Osteoblast (primary cell): ENCODE measurements at regions not wholly inside any gene's neighbourhood (a gene's known extent, or its start where the extent isn't known, plus 50 kb on each side); places are given as distances from the start of the nearest gene placed in this dataset.

Experiments used
- DNase-seq: peaks from one replicate; pipeline ENCODE4 v3.0.0; 2011; ENCODE audit warnings: low spot score, mixed read lengths; ENCODE audit not compliant: insufficient read length; ENCODE audit errors: missing footprints
- H2AFZ ChIP-seq: 2 replicates; pipeline ENCODE4 v1.6.0; 2011; ENCODE audit warnings: mild to moderate bottlenecking, low read length
- H3K27ac ChIP-seq: 2 replicates; pipeline ENCODE4 v1.5.1; 2011; ENCODE audit warnings: mild to moderate bottlenecking, low read depth, low read length, moderate library complexity
- H3K27me3 ChIP-seq: 2 replicates; pipeline ENCODE4 v1.6.0; 2012; ENCODE audit warnings: mild to moderate bottlenecking, control low read depth, inconsistent platforms, low read length, moderate library complexity; ENCODE audit not compliant: insufficient read depth
- H3K36me3 ChIP-seq: 2 replicates; pipeline ENCODE4 v1.5.1; 2011; ENCODE audit warnings: mild to moderate bottlenecking, low read length, control low read depth, moderate library complexity; ENCODE audit not compliant: insufficient read depth
- H3K4me1 ChIP-seq: 2 replicates; pipeline ENCODE4 v1.5.1; 2011; ENCODE audit warnings: mild to moderate bottlenecking, low read length, control low read depth, moderate library complexity; ENCODE audit not compliant: insufficient read depth
- H3K4me2 ChIP-seq: 2 replicates; pipeline ENCODE4 v1.6.0; 2011; ENCODE audit warnings: mild to moderate bottlenecking, low read length; ENCODE audit not compliant: insufficient read depth
- H3K4me3 ChIP-seq: fragments of 200-600 bp; sonication (generic); 3 replicates; pipeline ENCODE4 v1.5.1; 2012; ENCODE audit warnings: mild to moderate bottlenecking, low read length, inconsistent platforms; ENCODE audit not compliant: insufficient read depth
- H3K79me2 ChIP-seq: 2 replicates; pipeline ENCODE4 v1.6.0; 2012; ENCODE audit warnings: mild to moderate bottlenecking, low read length, control low read depth, inconsistent platforms; ENCODE audit not compliant: insufficient read depth
- H3K9me3 ChIP-seq: 2 replicates; pipeline ENCODE4 v1.5.1; 2011; ENCODE audit warnings: low read depth, low read length, control low read depth
- H4K20me1 ChIP-seq: 2 replicates; pipeline ENCODE4 v1.6.0; 2012; ENCODE audit warnings: mild to moderate bottlenecking, low read length, control low read depth; ENCODE audit not compliant: insufficient read depth
- TF ChIP-seq, protein P1 (sequence below): IDR thresholded peaks from 2 replicates; pipeline ENCODE4 v1.5.1; 2011; ENCODE audit warnings: mild to moderate bottlenecking, low read depth, low read length, moderate library complexity; ENCODE audit errors: extremely low read depth

DNA sequence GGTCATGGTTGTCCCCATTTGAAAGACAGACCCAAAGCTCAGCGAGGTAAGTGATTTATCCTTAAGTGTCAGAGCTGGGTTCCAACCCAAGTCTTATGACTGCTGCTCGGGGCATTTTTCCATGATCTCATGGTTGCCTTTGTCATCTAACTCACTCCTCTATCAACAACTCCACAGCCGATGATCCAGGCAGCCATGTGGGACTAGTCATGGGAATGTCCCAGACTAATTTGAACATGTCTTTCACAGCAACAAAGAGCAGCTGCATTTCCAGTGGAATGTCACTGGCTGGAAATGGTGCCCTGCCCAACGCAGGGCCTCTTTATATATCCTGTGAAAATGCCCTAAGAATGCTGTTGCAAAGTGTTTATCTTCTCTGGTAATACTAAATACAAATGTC is 284.8 kb upstream of the PPARGC1A start:
- no peak overlapping the region for H2AFZ ChIP-seq
- H3K79me2 ChIP-seq, result no peaks in the 10 kb centered on the region
- no peaks in the 10 kb centered on the region for H3K36me3 ChIP-seq
- TF ChIP-seq, protein P1, sequence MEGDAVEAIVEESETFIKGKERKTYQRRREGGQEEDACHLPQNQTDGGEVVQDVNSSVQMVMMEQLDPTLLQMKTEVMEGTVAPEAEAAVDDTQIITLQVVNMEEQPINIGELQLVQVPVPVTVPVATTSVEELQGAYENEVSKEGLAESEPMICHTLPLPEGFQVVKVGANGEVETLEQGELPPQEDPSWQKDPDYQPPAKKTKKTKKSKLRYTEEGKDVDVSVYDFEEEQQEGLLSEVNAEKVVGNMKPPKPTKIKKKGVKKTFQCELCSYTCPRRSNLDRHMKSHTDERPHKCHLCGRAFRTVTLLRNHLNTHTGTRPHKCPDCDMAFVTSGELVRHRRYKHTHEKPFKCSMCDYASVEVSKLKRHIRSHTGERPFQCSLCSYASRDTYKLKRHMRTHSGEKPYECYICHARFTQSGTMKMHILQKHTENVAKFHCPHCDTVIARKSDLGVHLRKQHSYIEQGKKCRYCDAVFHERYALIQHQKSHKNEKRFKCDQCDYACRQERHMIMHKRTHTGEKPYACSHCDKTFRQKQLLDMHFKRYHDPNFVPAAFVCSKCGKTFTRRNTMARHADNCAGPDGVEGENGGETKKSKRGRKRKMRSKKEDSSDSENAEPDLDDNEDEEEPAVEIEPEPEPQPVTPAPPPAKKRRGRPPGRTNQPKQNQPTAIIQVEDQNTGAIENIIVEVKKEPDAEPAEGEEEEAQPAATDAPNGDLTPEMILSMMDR, result no peak
- H3K4me1 ChIP-seq, result no peaks in the 10 kb centered on the region
- no peak overlapping the region for H3K27ac ChIP-seq
- H3K9me3 ChIP-seq, result no peaks in the 10 kb centered on the region
- no peaks in the 10 kb centered on the region for H4K20me1 ChIP-seq
- H3K27me3 ChIP-seq, result no peaks in the 10 kb centered on the region
- peak; percentile 32 for DNase-seq
- H3K4me3 ChIP-seq, result no peak overlapping the region
- H3K4me2 ChIP-seq, result no peak overlapping the region

GRCh38 chr4:24172406-24172805 is 282.6 kb upstream of the PPARGC1A start:
- H3K4me2 ChIP-seq, result no peak overlapping the region
- TF ChIP-seq, protein P1, result no peak
- DNase-seq, result no peak

DNA sequence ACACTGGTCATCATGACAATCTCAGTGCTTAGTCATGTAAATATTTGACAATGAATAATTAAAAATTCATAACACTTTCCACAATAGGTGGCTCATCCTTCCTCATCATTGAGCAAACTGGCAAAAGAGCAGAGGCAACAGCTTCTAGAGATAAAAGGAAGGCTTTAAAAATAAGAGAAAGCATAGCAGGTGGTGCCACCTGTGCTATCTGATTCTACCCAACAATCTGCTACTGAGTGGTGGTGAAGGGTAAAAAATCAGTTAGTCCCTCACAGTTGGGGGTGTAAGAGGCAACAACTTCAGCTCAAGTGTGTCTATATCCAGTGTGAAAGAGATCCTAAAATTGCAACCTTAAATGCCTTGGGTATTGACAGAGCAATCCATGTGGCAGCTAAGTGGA is 280.1 kb upstream of the PPARGC1A start:
- TF ChIP-seq, protein P1, result no peak
- Histone ChIP-seq H3K4me2 (no peak overlapping the region), H3K9me3 (no peaks in the 10 kb centered on the region), H2AFZ (no peak overlapping the region), H3K4me3 (no peak overlapping the region), H3K79me2 (no peaks in the 10 kb centered on the region), H3K27me3 (no peaks in the 10 kb centered on the region), H4K20me1 (no peaks in the 10 kb centered on the region), H3K36me3 (no peaks in the 10 kb centered on the region), H3K4me1 (no peaks in the 10 kb centered on the region), H3K27ac (no peak overlapping the region)
- DNase-seq, result no peak

More at GRCh38 chr4:24172406-24172805, 282.6 kb upstream of the PPARGC1A start:
- H3K4me3 ChIP-seq, result no peak overlapping the region
- no peak overlapping the region for H3K27ac ChIP-seq
- H3K9me3 ChIP-seq, result no peaks in the 10 kb centered on the region
- no peaks in the 10 kb centered on the region for H3K36me3 ChIP-seq
- H3K4me1 ChIP-seq, result no peaks in the 10 kb centered on the region
- no peaks in the 10 kb centered on the region for H3K27me3 ChIP-seq
- no peaks in the 10 kb centered on the region for H3K79me2 ChIP-seq
- no peak overlapping the region for H2AFZ ChIP-seq
- no peaks in the 10 kb centered on the region for H4K20me1 ChIP-seq

- no peak for DNase-seq
- no peaks in the 10 kb centered on the region for H3K79me2 ChIP-seq
- no peak overlapping the region for H3K4me2 ChIP-seq
- H3K4me1 ChIP-seq, result no peaks in the 10 kb centered on the region
- H3K27ac ChIP-seq, result no peak overlapping the region
- TF ChIP-seq, protein P1, result no peak
- H2AFZ ChIP-seq, result no peak overlapping the region
- H4K20me1 ChIP-seq, result no peaks in the 10 kb centered on the region
- H3K36me3 ChIP-seq, result no peaks in the 10 kb centered on the region
- no peaks in the 10 kb centered on the region for H3K9me3 ChIP-seq
- H3K4me3 ChIP-seq, result no peak overlapping the region
- no peaks in the 10 kb centered on the region for H3K27me3 ChIP-seq
Observed at GRCh38 chr4:24168658-24169057, 278.8 kb upstream of the PPARGC1A start.
